Glomerular endothelial cell (primary cell): ENCODE measurements at regions not wholly inside any gene's neighbourhood (a gene's known extent, or its start where the extent isn't known, plus 50 kb on each side); places are given as distances from the start of the nearest gene placed in this dataset.
"Not testable (repeated sequence)": the region's sequence is repeated elsewhere in the genome, so short reads cannot be mapped to it uniquely, and the experiment has no call there.

Experiments
- DNase-seq: peaks from one replicate; pipeline ENCODE4 v3.0.0-alpha.2; 2011; ENCODE audit warnings: low read depth, low spot score; ENCODE audit errors: extremely low read depth

- not testable (repeated sequence) for DNase-seq
These were observed 135.8 kb downstream of the LAT start for GRCh38 chr16:29120680-29121079.

GRCh38 chr16:29118301-29118957 is 133.6 kb downstream of the LAT start:
- DNase-seq, result not testable (repeated sequence)

- DNase-seq, result no peak
These were observed 132.8 kb downstream of the LAT start for GRCh38 chr16:29117631-29118030.

- DNase-seq, result no peak
These were observed 132.1 kb downstream of the LAT start for GRCh38 chr16:29116980-29117379.

- not testable (repeated sequence) for DNase-seq
These were observed 131.4 kb downstream of the LAT start for GRCh38 chr16:29116207-29116606.

GRCh38 chr16:29115802-29116141 is 130.9 kb downstream of the LAT start:
- peak; percentile 3 for DNase-seq

- peak; percentile 66 for DNase-seq
These were observed 130.3 kb downstream of the LAT start for GRCh38 chr16:29114989-29115801.

- DNase-seq, result no peak
These were observed 129.7 kb downstream of the LAT start for GRCh38 chr16:29114574-29114973.

- DNase-seq, result not testable (repeated sequence)
These were observed 128.6 kb downstream of the LAT start for GRCh38 chr16:29113446-29113845.

GRCh38 chr16:29112755-29113347 is 128.0 kb downstream of the LAT start:
- DNase-seq, result no peak

- not testable (repeated sequence) for DNase-seq
These were observed 127.2 kb downstream of the LAT start for GRCh38 chr16:29111901-29112680.

- no peak for DNase-seq
These were observed 126.6 kb downstream of the LAT start for GRCh38 chr16:29111421-29111820.

GRCh38 chr16:29108625-29109169 is 123.8 kb downstream of the LAT start:
- DNase-seq, result not testable (repeated sequence)

- DNase-seq, result no peak
These were observed 122.4 kb downstream of the LAT start for GRCh38 chr16:29107299-29107698.

- DNase-seq, result not testable (repeated sequence)
These were observed 121.5 kb downstream of the LAT start for GRCh38 chr16:29106259-29106908.

GRCh38 chr16:29104600-29104999 is 119.7 kb downstream of the LAT start:
- not testable (repeated sequence) for DNase-seq

- not testable (repeated sequence) for DNase-seq
These were observed 113.1 kb downstream of the LAT start for GRCh38 chr16:29097965-29098364.

- DNase-seq, result not testable (repeated sequence)
These were observed 110.1 kb downstream of the LAT start for GRCh38 chr16:29094729-29095624.

- not testable (repeated sequence) for DNase-seq
These were observed 109.5 kb downstream of the LAT start for GRCh38 chr16:29094325-29094724.
